GM20431 (cell line): ENCODE measurements at regions not wholly inside any gene's neighbourhood (a gene's known extent, or its start where the extent isn't known, plus 50 kb on each side); places are given as distances from the start of the nearest gene placed in this dataset.

ENCODE experiments used
- in situ Hi-C: fragments of 300-500 bp; cut with MseI, MboI; formaldehyde crosslinking; loops from one replicate; pipeline ENCODE4 v1.15.0; 2020; ENCODE audit warnings: low sequenced_read_pairs; ENCODE audit not compliant: unreplicated experiment

- in situ Hi-C loops, result no loop called here
These were observed 52.8 kb upstream of the HAAO start for GRCh38 chr2:42844901-42845821.

- in situ Hi-C loops, result no loop called here
These were observed 52.0 kb upstream of the HAAO start for GRCh38 chr2:42844366-42844765.

- in situ Hi-C loops, result no loop called here
These were observed 51.2 kb upstream of the HAAO start for GRCh38 chr2:42843611-42844010.

GRCh38 chr2:42843131-42843530, 50.7 kb upstream of the HAAO start:
- in situ Hi-C loops, result no loop called here

GRCh38 chr2:42842466-42842865, 50.1 kb upstream of the HAAO start:
- in situ Hi-C loops, result no loop called here
